Fibroblast of mammary gland (primary cell): ENCODE measurements at regions not wholly inside any gene's neighbourhood (a gene's known extent, or its start where the extent isn't known, plus 50 kb on each side); places are given as distances from the start of the nearest gene placed in this dataset.

Source experiments
- DNase-seq: peaks from one replicate; pipeline ENCODE4 v3.0.0-alpha.2; 2010; ENCODE audit warnings: low read depth
- H3K4me3 ChIP-seq: 2 replicates; pipeline ENCODE4 v1.5.1; 2011; ENCODE audit warnings: low read depth, mild to moderate bottlenecking, low read length, moderate library complexity; ENCODE audit not compliant: control insufficient read depth
- CTCF ChIP-seq: conservative IDR thresholded peaks from 2 replicates; pipeline ENCODE4 v1.5.1; 2011; ENCODE audit warnings: low read depth, low read length, inconsistent platforms; ENCODE audit not compliant: control insufficient read depth, insufficient read depth

- DNase-seq = no peak
- no peak overlapping the region for H3K4me3 ChIP-seq
- no peak for TF ChIP-seq CTCF
Observed at GRCh38 chr18:73807551-73808192, 340.0 kb downstream of the FBXO15 start.

GRCh38 chr18:73805991-73806390 is 341.6 kb downstream of the FBXO15 start:
- no peak overlapping the region for H3K4me3 ChIP-seq
- no peak for DNase-seq
- no peak for TF ChIP-seq CTCF

- no peak for TF ChIP-seq CTCF
- H3K4me3 ChIP-seq = no peak overlapping the region
- DNase-seq = no peak
Observed at GRCh38 chr18:73797419-73797818, 350.2 kb downstream of the FBXO15 start.

GRCh38 chr18:73793386-73793785 is 354.2 kb downstream of the FBXO15 start:
- no peak overlapping the region for H3K4me3 ChIP-seq
- no peak for TF ChIP-seq CTCF
- DNase-seq = peak; percentile 8

GRCh38 chr18:73791081-73791480 is 356.6 kb downstream of the FBXO15 start:
- peak; percentile 82 for DNase-seq
- no peak overlapping the region for H3K4me3 ChIP-seq
- TF ChIP-seq CTCF = no peak

- no peak for TF ChIP-seq CTCF
- H3K4me3 ChIP-seq = no peak overlapping the region
- no peak for DNase-seq
Observed at GRCh38 chr18:73790587-73790986, 357.0 kb downstream of the FBXO15 start.

GRCh38 chr18:73787316-73787715 is 360.3 kb downstream of the FBXO15 start:
- no peak for TF ChIP-seq CTCF
- no peak overlapping the region for H3K4me3 ChIP-seq
- no peak for DNase-seq
